ENCODE measurements at regions not wholly inside any gene's neighbourhood (a gene's known extent, or its start where the extent isn't known, plus 50 kb on each side); places are given as distances from the start of the nearest gene placed in this dataset.

DNA sequence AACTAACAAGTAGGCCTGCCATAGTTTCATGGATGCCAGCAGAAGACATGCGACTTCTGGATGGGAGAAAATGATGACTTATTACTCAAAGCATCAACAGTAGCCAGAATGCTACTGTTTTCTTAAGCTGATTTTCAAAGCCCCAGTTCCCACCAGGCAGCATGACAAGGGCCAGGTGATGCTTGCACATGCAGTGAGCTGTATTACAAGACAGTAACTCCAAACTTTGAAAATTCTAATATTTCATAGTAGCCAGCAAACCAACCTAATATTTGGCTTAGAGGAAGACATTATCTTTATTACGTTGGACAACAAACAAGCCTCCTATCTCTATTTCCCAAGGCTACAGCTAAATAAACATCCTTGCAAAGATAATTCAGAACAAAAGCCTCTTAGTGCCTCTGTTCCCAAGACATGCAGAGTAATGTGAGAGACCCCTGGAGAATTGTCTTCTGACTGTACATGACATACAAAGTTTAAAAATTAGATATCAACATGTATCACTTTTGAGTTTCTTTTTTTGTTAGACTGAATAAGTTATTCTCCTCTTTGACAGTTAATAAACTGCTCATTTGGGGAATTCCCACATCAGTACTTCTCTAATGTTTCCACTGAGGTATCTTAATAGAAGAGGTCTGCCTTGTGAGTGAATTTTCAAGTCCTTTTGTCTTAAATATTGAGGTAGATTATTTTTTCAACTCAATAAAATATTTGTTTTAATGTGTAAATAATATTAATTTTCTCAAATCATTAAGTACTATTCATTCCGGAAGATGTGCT, 367.6 kb upstream of the CWC22 start:
- Histone ChIP-seq H3K27me3 (ENCODE audit: insufficient read depth, low read length) (no peaks in the 10 kb centered on the region), H4K20me1 (ENCODE audit: control insufficient read depth, insufficient read depth, insufficient read length) (no peaks in the 10 kb centered on the region), H3K79me2 (ENCODE audit: insufficient read depth, low read length) (no peaks in the 10 kb centered on the region), H3K4me1 (ENCODE audit: insufficient read depth, low read length) (no peaks in the 10 kb centered on the region; the same call in 1 of the 2 replicates), H3K27ac (ENCODE audit: insufficient read length, low read depth, low read length) (no peak overlapping the region), H3K14ac (ENCODE audit: insufficient read depth, low read length) (no peak overlapping the region), H2AFZ (ENCODE audit: low read length) (no peak overlapping the region), H2BK5ac (ENCODE audit: insufficient read length, low read length) (no peak overlapping the region), H3K9ac (ENCODE audit: extremely low read depth, insufficient read length, low read length) (no peak overlapping the region), H3K23ac (ENCODE audit: insufficient read length, low read depth, low read length) (no peak overlapping the region), H2BK15ac (ENCODE audit: low read depth, low read length) (no peak overlapping the region), H4K8ac (replicated peaks; ENCODE audit: insufficient read length, low read depth, low read length) (no peak overlapping the region), H3K4ac (ENCODE audit: low read depth, low read length) (no peak overlapping the region), H4K5ac (ENCODE audit: insufficient read length, low read depth, low read length) (no peak overlapping the region), H3K23me2 (ENCODE audit: insufficient read length, low read depth, low read length, poor library complexity, severe bottlenecking) (no peaks in the 10 kb centered on the region), H3K18ac (ENCODE audit: insufficient read length, low read depth, low read length) (no peak overlapping the region), H3K79me1 (ENCODE audit: insufficient read depth, low read depth, low read length, poor library complexity, severe bottlenecking) (no peaks in the 10 kb centered on the region), H2BK120ac (ENCODE audit: low read depth, low read length, poor library complexity, severe bottlenecking) (no peak overlapping the region), H2AK5ac (ENCODE audit: insufficient read length, low read length) (no peak overlapping the region), H3K9me3 (ENCODE audit: control insufficient read depth, low read depth, low read length) (no peaks in the 10 kb centered on the region), H4K91ac (ENCODE audit: insufficient read length, low read depth, low read length) (no peak overlapping the region), H3T11ph (ENCODE audit: low read length) (no peak overlapping the region), H3K4me2 (ENCODE audit: insufficient read depth, insufficient read length, low read length) (no peak overlapping the region), H3K56ac (ENCODE audit: insufficient read length, low read depth, low read length) (no peak overlapping the region), H2BK20ac (ENCODE audit: low read depth, low read length, poor library complexity, severe bottlenecking) (no peak overlapping the region), H2BK12ac (ENCODE audit: insufficient read length, low read depth, low read length) (no peak overlapping the region)
- TF ChIP-seq CTCF (conservative IDR thresholded peaks at IDR 0.05) = no peak
- Mint-ChIP-seq H3K9me3 (no peaks in the 10 kb centered on the region; a peak in 1 of 5 replicates), H3K4me3 (no peak overlapping the region), H3K27me3 (ENCODE audit: low read depth) (no peaks in the 10 kb centered on the region), H3K27ac (no peak overlapping the region), H3K4me1 (peaks cover 7 to 11% of the 10 kb centered on the region in 2 experiments), H3K36me3 (ENCODE audit: insufficient read depth in 1 of 3, low read depth in 3 of 3) (no peaks in the 10 kb centered on the region)
- no CpG with 5 or more reads among the region's 3 CpGs for WGBS (ENCODE audit: extremely low coverage, insufficient read length, low lambda C conversion rate)
- DNase-seq = no peak

Measured in H9 (cell line).